HepG2 (cell line): ENCODE measurements at regions not wholly inside any gene's neighbourhood (a gene's known extent, or its start where the extent isn't known, plus 50 kb on each side); places are given as distances from the start of the nearest gene placed in this dataset.
A peak's percentile ranks its signal among the peaks of the same experiment; 100 is the strongest.
"Not testable (repeated sequence)": the region's sequence is repeated elsewhere in the genome, so short reads cannot be mapped to it uniquely, and the experiment has no call there.

ENCODE experiments used
- ATAC-seq: fragments of 200-7000 bp; cut with Tn5 transposase; 3 replicates; pipeline ENCODE4 v1.9.1; 2020; ENCODE audit warnings: mild to moderate bottlenecking, moderate library complexity
- BruUV-seq: library from RNA; stranded (reverse); fragments of 400-500 nt; replicated peaks from 2 replicates; lab custom pipeline; 2021; lab: Mats Ljungman, UMichigan
- CTCF ChIA-PET: fragments of 300-600 bp; formaldehyde crosslinking; extraction: SDS; loops from one replicate; lab custom pipeline; 2021; ENCODE audit warnings: low total read pairs, inconsistent platforms, low intra/inter-chr PET ratio; lab: Yijun Ruan, JAX
- POLR2A ChIA-PET: fragments of 350-600 bp; sonication (Branson Sonifier 250); formaldehyde crosslinking; loops from one replicate; lab custom pipeline; 2020; ENCODE audit warnings: antibody characterized with exemption, inconsistent platforms; lab: Yijun Ruan, JAX
- DNase-seq: peaks from one replicate; pipeline ENCODE4 v3.0.0-alpha.2; 2015; ENCODE audit warnings: low spot score
- FAIRE-seq: peaks from 3 replicates; lab custom pipeline; 2011; peaks lifted over from hg19 to GRCh38; lab: Jason Lieb, UNC
- H2AFZ ChIP-seq: one replicate; pipeline ENCODE4 v1.6.1; 2011; ENCODE audit warnings: low read length, inconsistent platforms
- H3K27ac ChIP-seq: fragments of 300-600 bp; 3 replicates; pipeline ENCODE4 v1.8.0; 2011; ENCODE audit warnings: mixed run types, mild to moderate bottlenecking, mixed read lengths, low read length, inconsistent platforms; ENCODE audit not compliant: insufficient read depth; ENCODE audit errors: extremely low read length
- H3K27me3 ChIP-seq, 2 experiments: fragments of 200-600 bp in 1 of 2; 2 replicates in 1 of 2; 3 replicates in 1 of 2; pipeline versions ENCODE4 v1.6.0 to v1.8.0; 2011; ENCODE audit warnings: low read length in 2 of 2, mild to moderate bottlenecking in 2 of 2, moderate library complexity in 2 of 2, inconsistent platforms in 1 of 2; ENCODE audit not compliant: insufficient read depth in 2 of 2, control insufficient read depth in 1 of 2
- H3K36me3 ChIP-seq, 2 experiments: fragments of 200-600 bp in 1 of 2; replicated peaks in 1 of 2; 2 replicates in 1 of 2; 3 replicates in 1 of 2; pipeline versions ENCODE4 v1.5.1 to v1.8.0; 2011; ENCODE audit warnings: low read length in 2 of 2, inconsistent platforms in 1 of 2; ENCODE audit not compliant: insufficient read depth in 2 of 2, control insufficient read depth in 1 of 2
- H3K4me1 ChIP-seq: 2 replicates; pipeline ENCODE4 v1.5.1; 2012; ENCODE audit warnings: low read length, inconsistent platforms; ENCODE audit not compliant: insufficient read depth
- H3K4me2 ChIP-seq: 2 replicates; pipeline ENCODE4 v1.6.0; 2011; ENCODE audit warnings: low read depth, low read length, inconsistent platforms
- H3K4me3 ChIP-seq, 3 experiments: fragments of 200-600 bp in 1 of 3; sonication (generic), shearing (Covaris generic) in 1 of 3; replicated peaks in 1 of 3; 2 replicates each; pipeline ENCODE4 v1.5.1; 2011 to 2016; ENCODE audit warnings: low read length in 3 of 3, inconsistent platforms in 2 of 3, low read depth in 2 of 3, mild to moderate bottlenecking in 2 of 3, control low read depth in 1 of 3, mixed read lengths in 1 of 3; ENCODE audit not compliant: insufficient read depth in 1 of 3
- H3K79me2 ChIP-seq: one replicate; pipeline ENCODE4 v1.6.1; 2011; ENCODE audit warnings: low read length, inconsistent platforms; ENCODE audit not compliant: insufficient read depth
- H3K9ac ChIP-seq: 2 replicates; pipeline ENCODE4 v1.6.0; 2011; ENCODE audit warnings: mild to moderate bottlenecking, low read depth, low read length, inconsistent platforms; ENCODE audit not compliant: insufficient read depth
- H3K9me3 ChIP-seq: 2 replicates; pipeline ENCODE4 v1.5.1; 2012; ENCODE audit warnings: mild to moderate bottlenecking, low read length
- H4K20me1 ChIP-seq: 2 replicates; pipeline ENCODE4 v1.6.0; 2011; ENCODE audit warnings: inconsistent platforms, mild to moderate bottlenecking, low read length, moderate library complexity; ENCODE audit not compliant: insufficient read depth
- WGBS: methylation state at CpG from one replicate; pipeline ENCODE4 v1.1.6; 2017; ENCODE audit warnings: low lambda C conversion rate; 5-methylcytosine and 5-hydroxymethylcytosine counted together
- in situ Hi-C: cut with HindIII; loops from 2 replicates; pipeline ENCODE4 v1.10.0; 2017; ENCODE audit warnings: low pct_unique_long_range_greater_than_20kb; ENCODE audit not compliant: extremely low pct_ligation_motif_present
- intact Hi-C: fragments of 100-400 bp; cut with micrococcal nuclease; formaldehyde crosslinking; loops from one replicate; pipeline ENCODE4 v1.10.0; 2022; ENCODE audit not compliant: unreplicated experiment

GRCh38 chr1:120657804-120658203 lies 65.9 kb upstream of the NBPF26 start:
- CTCF ChIA-PET, H3K79me2 ChIP-seq, H3K4me3 ChIP-seq, DNase-seq, POLR2A ChIA-PET, H2AFZ ChIP-seq, H3K36me3 ChIP-seq, ATAC-seq, BruUV-seq, intact Hi-C loops, H3K4me2 ChIP-seq, H3K9me3 ChIP-seq, H3K27me3 ChIP-seq, H3K27ac ChIP-seq, H3K9ac ChIP-seq, in situ Hi-C loops, H4K20me1 ChIP-seq, H3K4me1 ChIP-seq, FAIRE-seq: not testable (repeated sequence)
- WGBS, result 0% methylated on average over 1 of the region's 2 CpGs

DNA sequence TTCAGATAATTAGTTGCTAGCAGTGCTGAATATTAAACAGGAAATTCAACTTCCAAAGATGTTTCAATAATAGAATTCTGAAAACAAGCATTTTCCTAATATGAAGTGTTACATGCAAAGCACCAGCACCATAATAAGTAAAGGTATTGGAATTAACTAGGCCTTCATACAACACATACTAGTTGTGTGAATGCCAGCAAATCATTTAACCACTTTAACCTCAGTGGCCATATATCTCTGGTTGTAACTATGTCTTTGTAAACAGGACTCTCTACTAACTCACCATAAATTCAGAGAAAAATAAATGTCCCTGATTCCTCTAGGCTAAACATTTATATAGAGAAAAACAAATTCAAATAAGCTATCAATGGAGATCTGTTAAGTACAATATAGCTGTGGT lies 65.1 kb upstream of the NBPF26 start:
- H2AFZ ChIP-seq, intact Hi-C loops, in situ Hi-C loops, H3K9me3 ChIP-seq, ATAC-seq, CTCF ChIA-PET, DNase-seq, H3K27ac ChIP-seq, H3K36me3 ChIP-seq, BruUV-seq, H3K4me1 ChIP-seq, H3K4me2 ChIP-seq, FAIRE-seq, H3K27me3 ChIP-seq, H4K20me1 ChIP-seq, H3K79me2 ChIP-seq, POLR2A ChIA-PET, H3K9ac ChIP-seq, H3K4me3 ChIP-seq: not testable (repeated sequence)

DNA sequence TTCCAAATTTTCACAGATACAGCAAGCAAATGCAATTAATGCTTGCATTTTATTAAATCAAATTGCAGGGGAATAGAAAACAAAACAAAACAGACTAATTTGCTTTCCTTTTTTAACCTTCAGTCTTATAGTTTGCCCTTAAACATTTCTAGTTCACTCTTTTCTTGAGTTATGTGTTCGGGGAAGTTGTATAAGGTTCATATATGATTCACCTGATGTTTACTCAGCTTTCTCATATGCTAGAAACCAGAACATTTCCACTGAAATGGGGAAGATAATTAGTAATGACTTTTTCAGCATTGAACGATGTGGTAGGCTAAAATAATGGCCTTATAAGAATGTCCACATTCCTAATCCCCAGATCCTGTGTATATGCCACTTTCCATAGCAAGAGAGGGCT lies 64.6 kb upstream of the NBPF26 start:
- H3K79me2 ChIP-seq, H3K9me3 ChIP-seq, H3K4me2 ChIP-seq, ATAC-seq, intact Hi-C loops, H4K20me1 ChIP-seq, H3K4me3 ChIP-seq, H3K27me3 ChIP-seq, POLR2A ChIA-PET, H2AFZ ChIP-seq, H3K4me1 ChIP-seq, H3K9ac ChIP-seq, H3K36me3 ChIP-seq, DNase-seq, FAIRE-seq, H3K27ac ChIP-seq, in situ Hi-C loops, CTCF ChIA-PET, BruUV-seq: not testable (repeated sequence)
- no CpG with 5 or more reads among the region's 2 CpGs for WGBS

- H3K36me3 ChIP-seq, DNase-seq, H2AFZ ChIP-seq, CTCF ChIA-PET, intact Hi-C loops, H4K20me1 ChIP-seq, H3K4me1 ChIP-seq, POLR2A ChIA-PET, H3K9ac ChIP-seq, H3K9me3 ChIP-seq, H3K79me2 ChIP-seq, H3K27me3 ChIP-seq, H3K4me3 ChIP-seq, H3K4me2 ChIP-seq, in situ Hi-C loops, FAIRE-seq, BruUV-seq, H3K27ac ChIP-seq: not testable (repeated sequence)
- peak; percentile 71 for ATAC-seq
- WGBS, result 25% methylated on average over 2 of the region's 22 CpGs
Observed at GRCh38 chr1:120664376-120665249, 59.1 kb upstream of the NBPF26 start.
